Upper lobe of left lung (tissue), 4 donors: ENCODE measurements at regions not wholly inside any gene's neighbourhood (a gene's known extent, or its start where the extent isn't known, plus 50 kb on each side); places are given as distances from the start of the nearest gene placed in this dataset.
"Not testable (repeated sequence)": the region's sequence is repeated elsewhere in the genome, so short reads cannot be mapped to it uniquely, and the experiment has no call there.

Experiments used
- CTCF ChIP-seq, 6 experiments: fragments of 450-650 bp in 4 of 6; fragments of 200-600 bp in 2 of 6; sonication (generic) in 2 of 6; IDR thresholded peaks; one replicate each; pipeline ENCODE4 v1.5.1; 2016 to 2019; ENCODE audit warnings: antibody characterized with exemption in 6 of 6
- EP300 ChIP-seq, 4 donors: sonication (generic); formaldehyde crosslinking; IDR thresholded peaks; one replicate each; pipeline ENCODE4 v1.5.1; 2017; ENCODE audit warnings: antibody characterized with exemption in 4 of 4, control low read depth in 2 of 4
- POLR2A ChIP-seq, 4 donors: fragments of 450-650 bp; IDR thresholded peaks; one replicate each; pipeline ENCODE4 v1.5.1; 2016 to 2017; ENCODE audit warnings: antibody characterized with exemption in 4 of 4, mild to moderate bottlenecking in 2 of 4
- POLR2AphosphoS5 ChIP-seq, 2 donors: sonication (generic); formaldehyde crosslinking; IDR thresholded peaks; one replicate each; pipeline ENCODE4 v1.5.1; 2017; ENCODE audit warnings: antibody characterized with exemption in 2 of 2

GRCh38 chr2:242045596-242046144 lies 176.1 kb downstream of the RTP5 start:
- not testable (repeated sequence) for TF ChIP-seq CTCF, POLR2AphosphoS5, POLR2A, EP300 (IDR thresholded peaks at IDR 0.05)
